HEK293T (cell line): ENCODE measurements at regions not wholly inside any gene's neighbourhood (a gene's known extent, or its start where the extent isn't known, plus 50 kb on each side); places are given as distances from the start of the nearest gene placed in this dataset.

Experiments used
- BHLHE40 ChIP-seq: fragments of 450-650 bp; IDR thresholded peaks from 2 replicates; pipeline ENCODE4 v1.6.1; 2016; ENCODE audit warnings: mild to moderate bottlenecking, moderate library complexity, borderline replicate concordance
- CTBP1 ChIP-seq: fragments of 450-650 bp; IDR thresholded peaks from 2 replicates; pipeline ENCODE4 v1.6.1; 2016; ENCODE audit warnings: borderline replicate concordance
- ELF4 ChIP-seq: fragments of 450-650 bp; IDR thresholded peaks from 2 replicates; pipeline ENCODE4 v1.6.1; 2017; ENCODE audit warnings: antibody characterized with exemption
- FOXK2 ChIP-seq: fragments of 450-650 bp; IDR thresholded peaks from 2 replicates; pipeline ENCODE4 v1.6.1; 2016; ENCODE audit warnings: mild to moderate bottlenecking
- FOXM1 ChIP-seq: fragments of 450-650 bp; IDR thresholded peaks from 2 replicates; pipeline ENCODE4 v1.6.1; 2017; ENCODE audit warnings: mild to moderate bottlenecking, borderline replicate concordance
- L3MBTL2 ChIP-seq: fragments of 450-650 bp; conservative IDR thresholded peaks from 2 replicates; pipeline ENCODE4 v1.6.1; 2016; ENCODE audit warnings: mild to moderate bottlenecking
- LEF1 ChIP-seq: fragments of 450-650 bp; IDR thresholded peaks from 2 replicates; pipeline ENCODE4 v1.6.1; 2017; ENCODE audit warnings: mild to moderate bottlenecking, borderline replicate concordance
- NFRKB ChIP-seq: fragments of 450-650 bp; IDR thresholded peaks from 2 replicates; pipeline ENCODE4 v1.6.1; 2016; ENCODE audit warnings: mild to moderate bottlenecking, moderate library complexity
- SP1 ChIP-seq: fragments of 450-650 bp; IDR thresholded peaks from 2 replicates; pipeline ENCODE4 v1.6.1; 2017
- SUZ12 ChIP-seq: fragments of 450-650 bp; IDR thresholded peaks from 2 replicates; pipeline ENCODE4 v1.6.1; 2016; ENCODE audit warnings: mild to moderate bottlenecking
- TARDBP ChIP-seq: fragments of 450-650 bp; IDR thresholded peaks from 2 replicates; pipeline ENCODE4 v1.6.1; 2016
- TF ChIP-seq, protein P1 (sequence below): fragments of 450-650 bp; IDR thresholded peaks from 2 replicates; pipeline ENCODE4 v1.6.1; 2016

DNA sequence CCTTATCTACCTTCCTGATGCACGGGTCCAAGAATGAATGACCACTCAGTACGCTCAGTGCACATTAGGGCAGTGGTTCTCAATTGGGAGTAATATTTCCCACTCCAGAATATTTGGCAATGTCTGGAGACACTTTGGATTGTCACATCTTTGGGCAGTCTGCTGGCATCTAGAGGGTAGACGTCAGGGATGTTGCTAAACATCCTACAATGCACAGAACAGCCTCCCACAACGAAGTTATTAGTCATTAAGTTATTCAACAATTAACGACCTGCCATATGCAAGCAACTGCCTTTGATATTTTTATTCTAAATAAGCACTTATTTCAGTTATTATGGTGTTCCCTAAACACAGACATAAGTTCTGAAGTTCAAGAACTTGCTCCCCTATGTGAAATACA is 669.3 kb downstream of the TOX3 start:
- TF ChIP-seq ELF4: no peak
- TF ChIP-seq BHLHE40: no peak
- TF ChIP-seq SUZ12: no peak
- TF ChIP-seq LEF1: no peak
- no peak for TF ChIP-seq FOXM1
- TF ChIP-seq FOXK2: no peak
- TF ChIP-seq L3MBTL2: no peak
- TF ChIP-seq TARDBP: no peak
- no peak for TF ChIP-seq SP1
- TF ChIP-seq, protein P1, sequence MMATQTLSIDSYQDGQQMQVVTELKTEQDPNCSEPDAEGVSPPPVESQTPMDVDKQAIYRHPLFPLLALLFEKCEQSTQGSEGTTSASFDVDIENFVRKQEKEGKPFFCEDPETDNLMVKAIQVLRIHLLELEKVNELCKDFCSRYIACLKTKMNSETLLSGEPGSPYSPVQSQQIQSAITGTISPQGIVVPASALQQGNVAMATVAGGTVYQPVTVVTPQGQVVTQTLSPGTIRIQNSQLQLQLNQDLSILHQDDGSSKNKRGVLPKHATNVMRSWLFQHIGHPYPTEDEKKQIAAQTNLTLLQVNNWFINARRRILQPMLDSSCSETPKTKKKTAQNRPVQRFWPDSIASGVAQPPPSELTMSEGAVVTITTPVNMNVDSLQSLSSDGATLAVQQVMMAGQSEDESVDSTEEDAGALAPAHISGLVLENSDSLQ: no peak
- no peak for TF ChIP-seq CTBP1
- TF ChIP-seq NFRKB: no peak
